GM23338 (cell line): ENCODE measurements at regions not wholly inside any gene's neighbourhood (a gene's known extent, or its start where the extent isn't known, plus 50 kb on each side); places are given as distances from the start of the nearest gene placed in this dataset.

Experiments
- EZH2phosphoT487 ChIP-seq: fragments of 200-600 bp; sonication (generic); IDR thresholded peaks from one replicate; pipeline ENCODE4 v1.8.1; 2018; ENCODE audit warnings: antibody characterized with exemption; ENCODE audit not compliant: unreplicated experiment
- JUNB ChIP-seq: IDR thresholded peaks from one replicate; pipeline ENCODE4 v1.6.1; 2016; ENCODE audit warnings: antibody characterized with exemption; ENCODE audit not compliant: unreplicated experiment
- POLR2AphosphoS5 ChIP-seq: IDR thresholded peaks from 2 replicates; pipeline ENCODE4 v1.6.1; 2016; ENCODE audit warnings: antibody characterized with exemption, low read depth
- TF ChIP-seq, protein P1 (sequence below), 2 experiments: fragments of 200-600 bp in 1 of 2; sonication (generic) in 1 of 2; conservative IDR thresholded peaks; 2 replicates each; pipeline versions ENCODE4 v1.5.1 to v1.6.1; 2016 to 2017; ENCODE audit warnings: antibody characterized with exemption in 2 of 2, low read depth in 2 of 2, mild to moderate bottlenecking in 2 of 2, moderate library complexity in 1 of 2

DNA sequence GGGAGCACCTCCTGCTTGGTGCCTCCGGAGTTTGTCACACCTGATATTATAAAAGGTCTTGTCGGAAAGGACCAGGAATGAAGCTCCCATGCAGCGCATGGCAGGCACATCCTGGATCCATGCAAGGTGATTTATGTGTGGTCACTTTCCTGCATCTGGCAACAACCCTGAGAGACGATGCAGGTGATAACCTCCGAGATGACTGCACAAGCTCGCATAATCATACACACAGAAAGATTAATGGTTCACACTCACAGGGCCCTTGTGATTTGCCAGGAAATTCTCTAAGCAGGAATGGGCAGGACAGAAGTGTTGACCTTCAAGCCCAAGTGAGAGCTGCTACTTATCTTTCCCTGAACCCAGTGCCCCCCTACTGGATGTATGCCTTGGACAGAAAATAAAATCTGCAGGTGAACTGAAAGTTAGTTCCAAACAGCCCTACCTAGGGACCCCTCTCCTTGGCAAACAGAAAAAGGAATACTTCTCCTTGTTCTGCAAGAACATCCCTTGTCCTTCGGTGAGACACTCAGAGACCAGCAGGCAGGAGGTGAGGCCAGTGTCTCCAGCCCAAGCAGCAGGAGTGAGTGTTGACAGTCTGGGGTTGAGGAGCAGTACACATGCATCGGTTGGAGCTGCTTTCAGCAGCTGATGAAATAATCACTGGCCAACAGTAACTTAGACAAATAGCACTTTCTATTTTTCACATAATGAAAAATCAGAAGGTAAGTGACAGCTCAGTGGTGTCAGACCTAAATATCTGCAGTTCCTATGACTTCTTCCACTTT, 619.4 kb upstream of the B3GAT1 start:
- TF ChIP-seq JUNB: no peak
- no peak for TF ChIP-seq EZH2phosphoT487
- no peak for TF ChIP-seq POLR2AphosphoS5
- TF ChIP-seq, protein P1, sequence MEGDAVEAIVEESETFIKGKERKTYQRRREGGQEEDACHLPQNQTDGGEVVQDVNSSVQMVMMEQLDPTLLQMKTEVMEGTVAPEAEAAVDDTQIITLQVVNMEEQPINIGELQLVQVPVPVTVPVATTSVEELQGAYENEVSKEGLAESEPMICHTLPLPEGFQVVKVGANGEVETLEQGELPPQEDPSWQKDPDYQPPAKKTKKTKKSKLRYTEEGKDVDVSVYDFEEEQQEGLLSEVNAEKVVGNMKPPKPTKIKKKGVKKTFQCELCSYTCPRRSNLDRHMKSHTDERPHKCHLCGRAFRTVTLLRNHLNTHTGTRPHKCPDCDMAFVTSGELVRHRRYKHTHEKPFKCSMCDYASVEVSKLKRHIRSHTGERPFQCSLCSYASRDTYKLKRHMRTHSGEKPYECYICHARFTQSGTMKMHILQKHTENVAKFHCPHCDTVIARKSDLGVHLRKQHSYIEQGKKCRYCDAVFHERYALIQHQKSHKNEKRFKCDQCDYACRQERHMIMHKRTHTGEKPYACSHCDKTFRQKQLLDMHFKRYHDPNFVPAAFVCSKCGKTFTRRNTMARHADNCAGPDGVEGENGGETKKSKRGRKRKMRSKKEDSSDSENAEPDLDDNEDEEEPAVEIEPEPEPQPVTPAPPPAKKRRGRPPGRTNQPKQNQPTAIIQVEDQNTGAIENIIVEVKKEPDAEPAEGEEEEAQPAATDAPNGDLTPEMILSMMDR (conservative IDR thresholded peaks at IDR 0.05; ENCODE audit: low read depth in 2 of 2): no peak
